ENCODE measurements at regions not wholly inside any gene's neighbourhood (a gene's known extent, or its start where the extent isn't known, plus 50 kb on each side); places are given as distances from the start of the nearest gene placed in this dataset.

GRCh38 chr15:88344786-88345185 lies 88.2 kb upstream of the NTRK3 start:
- Histone ChIP-seq H4K20me1 (ENCODE audit: insufficient read depth) (no peaks in the 10 kb centered on the region), H2AFZ (ENCODE audit: low read depth, low read length) (no peak overlapping the region), H3K9me2 (ENCODE audit: insufficient read depth, low read length) (no peaks in the 10 kb centered on the region), H3K79me2 (replicated peaks; ENCODE audit: insufficient read depth, low read length) (no peaks in the 10 kb centered on the region), H3K36me3 (ENCODE audit: insufficient read depth, low read length) (no peaks in the 10 kb centered on the region), H3F3A (ENCODE audit: insufficient read depth, low read length, poor library complexity, severe bottlenecking) (no peaks in the 10 kb centered on the region), H3K9ac (ENCODE audit: low read length) (no peak overlapping the region), H3K27me3 (ENCODE audit: insufficient read depth, low read depth, low read length) (no peaks in the 10 kb centered on the region), H3K27ac (ENCODE audit: low read length) (no peak overlapping the region), H3K4me2 (ENCODE audit: low read length) (no peak overlapping the region), H3K4me3 (ENCODE audit: low read length) (no peak overlapping the region), H3K9me3 (ENCODE audit: low read length) (no peaks in the 10 kb centered on the region)
- no peak for TF ChIP-seq SMC3 (conservative IDR thresholded peaks at IDR 0.05; ENCODE audit: poor library complexity)
- no peak for TF ChIP-seq CTCF (IDR thresholded peaks at IDR 0.05; ENCODE audit: poor library complexity, severe bottlenecking)
- no peak for TF ChIP-seq RAD21 (conservative IDR thresholded peaks at IDR 0.05)
- no peak for TF ChIP-seq TAF1 (IDR thresholded peaks at IDR 0.05; ENCODE audit: low read depth)
- no peak for TF ChIP-seq REST (IDR thresholded peaks at IDR 0.05; ENCODE audit: borderline replicate concordance)
- TF ChIP-seq MXI1 (conservative IDR thresholded peaks at IDR 0.05; ENCODE audit: poor library complexity, severe bottlenecking), result no peak
- no peak for TF ChIP-seq EP300 (conservative IDR thresholded peaks at IDR 0.05; ENCODE audit: poor library complexity, severe bottlenecking)
- no peak for TF ChIP-seq POLR2AphosphoS5 (IDR thresholded peaks at IDR 0.05)
- TF ChIP-seq EZH2 (IDR thresholded peaks at IDR 0.05; ENCODE audit: borderline replicate concordance, insufficient read depth, low read length, poor library complexity, severe bottlenecking), result no peak

GRCh38 chr15:88342666-88343065 lies 86.1 kb upstream of the NTRK3 start:
- no peak overlapping the region for H3K4me2 ChIP-seq (ENCODE audit: low read length)
- no peaks in the 10 kb centered on the region for H3K79me2 ChIP-seq (replicated peaks; ENCODE audit: insufficient read depth, low read length)
- H3K27ac ChIP-seq (ENCODE audit: low read length), result no peak overlapping the region
- H3F3A ChIP-seq (ENCODE audit: insufficient read depth, low read length, poor library complexity, severe bottlenecking), result no peaks in the 10 kb centered on the region
- no peaks in the 10 kb centered on the region for H3K9me2 ChIP-seq (ENCODE audit: insufficient read depth, low read length)
- H2AFZ ChIP-seq (ENCODE audit: low read depth, low read length), result no peak overlapping the region
- no peaks in the 10 kb centered on the region for H3K9me3 ChIP-seq (ENCODE audit: low read length)
- H4K20me1 ChIP-seq (ENCODE audit: insufficient read depth), result no peaks in the 10 kb centered on the region
- TF ChIP-seq RAD21 (conservative IDR thresholded peaks at IDR 0.05) (no peak), MXI1 (conservative IDR thresholded peaks at IDR 0.05; ENCODE audit: poor library complexity, severe bottlenecking) (no peak), CTCF (IDR thresholded peaks at IDR 0.05; ENCODE audit: poor library complexity, severe bottlenecking) (no peak), SMC3 (conservative IDR thresholded peaks at IDR 0.05; ENCODE audit: poor library complexity) (no peak), EP300 (conservative IDR thresholded peaks at IDR 0.05; ENCODE audit: poor library complexity, severe bottlenecking) (no peak), TAF1 (IDR thresholded peaks at IDR 0.05; ENCODE audit: low read depth) (no peak), REST (IDR thresholded peaks at IDR 0.05; ENCODE audit: borderline replicate concordance) (no peak), EZH2 (IDR thresholded peaks at IDR 0.05; ENCODE audit: borderline replicate concordance, insufficient read depth, low read length, poor library complexity, severe bottlenecking) (no peak), POLR2AphosphoS5 (IDR thresholded peaks at IDR 0.05) (no peak)
- no peak overlapping the region for H3K4me3 ChIP-seq (ENCODE audit: low read length)
- H3K9ac ChIP-seq (ENCODE audit: low read length), result no peak overlapping the region
- H3K27me3 ChIP-seq (ENCODE audit: insufficient read depth, low read depth, low read length), result no peaks in the 10 kb centered on the region
- H3K36me3 ChIP-seq (ENCODE audit: insufficient read depth, low read length), result no peaks in the 10 kb centered on the region
